Mucosa of descending colon (tissue), 3 donors: ENCODE measurements at regions not wholly inside any gene's neighbourhood (a gene's known extent, or its start where the extent isn't known, plus 50 kb on each side); places are given as distances from the start of the nearest gene placed in this dataset.
"Not testable (repeated sequence)": the region's sequence is repeated elsewhere in the genome, so short reads cannot be mapped to it uniquely, and the experiment has no call there.

Source experiments
- ATAC-seq: fragments of 200-7000 bp; cut with Tn5 transposase; one replicate; pipeline ENCODE4 v1.9.1; 2020; ENCODE audit warnings: mild to moderate bottlenecking, moderate library complexity
- DNase-seq, 3 donors: peaks; one replicate each; pipeline ENCODE4 v3.0.0-alpha.2; 2020
- H3K36me3 ChIP-seq: fragments of 200-600 bp; one replicate; pipeline ENCODE4 v1.8.0; 2021; ENCODE audit warnings: low read depth, mild to moderate bottlenecking
- H3K4me1 ChIP-seq: fragments of 200-600 bp; one replicate; pipeline ENCODE4 v1.8.0; 2021; ENCODE audit warnings: low read depth, mild to moderate bottlenecking
- H3K4me3 ChIP-seq: fragments of 200-600 bp; one replicate; pipeline ENCODE4 v1.8.0; 2021; ENCODE audit warnings: mild to moderate bottlenecking
- H3K9me3 ChIP-seq: fragments of 200-600 bp; one replicate; pipeline ENCODE4 v1.8.0; 2021; ENCODE audit warnings: mild to moderate bottlenecking
- intact Hi-C, 2 donors: fragments of 100-400 bp; cut with DNase I in 1 of 2; cut with micrococcal nuclease in 1 of 2; formaldehyde crosslinking; loops; one replicate each; pipeline versions ENCODE4 v1.11.0 to v1.11.1; 2022; cut with DNase I, micrococcal nuclease
- TF ChIP-seq, protein P1 (sequence below): fragments of 200-600 bp; IDR thresholded peaks from one replicate; pipeline ENCODE4 v1.8.0; 2022; ENCODE audit warnings: antibody characterized with exemption, mild to moderate bottlenecking
- donor health status: DM: no; HTN: no; CAD: no; lungs with moderate emphysema.
- donor health status: DM: no; HTN: no; CAD: no.
- donor health status: DM: no; HTN: yes; CAD: no.

GRCh38 chr7:67917437-67917755 lies 920.8 kb downstream of the TYW1 start:
- Histone ChIP-seq H3K36me3 (no peaks in the 10 kb centered on the region), H3K9me3 (peaks cover 52% of the 10 kb centered on the region), H3K4me3 (no peak overlapping the region), H3K4me1 (no peaks in the 10 kb centered on the region)
- ATAC-seq (no peak), DNase-seq (no peak)
- intact Hi-C loops, result no loop called here
- TF ChIP-seq, protein P1, sequence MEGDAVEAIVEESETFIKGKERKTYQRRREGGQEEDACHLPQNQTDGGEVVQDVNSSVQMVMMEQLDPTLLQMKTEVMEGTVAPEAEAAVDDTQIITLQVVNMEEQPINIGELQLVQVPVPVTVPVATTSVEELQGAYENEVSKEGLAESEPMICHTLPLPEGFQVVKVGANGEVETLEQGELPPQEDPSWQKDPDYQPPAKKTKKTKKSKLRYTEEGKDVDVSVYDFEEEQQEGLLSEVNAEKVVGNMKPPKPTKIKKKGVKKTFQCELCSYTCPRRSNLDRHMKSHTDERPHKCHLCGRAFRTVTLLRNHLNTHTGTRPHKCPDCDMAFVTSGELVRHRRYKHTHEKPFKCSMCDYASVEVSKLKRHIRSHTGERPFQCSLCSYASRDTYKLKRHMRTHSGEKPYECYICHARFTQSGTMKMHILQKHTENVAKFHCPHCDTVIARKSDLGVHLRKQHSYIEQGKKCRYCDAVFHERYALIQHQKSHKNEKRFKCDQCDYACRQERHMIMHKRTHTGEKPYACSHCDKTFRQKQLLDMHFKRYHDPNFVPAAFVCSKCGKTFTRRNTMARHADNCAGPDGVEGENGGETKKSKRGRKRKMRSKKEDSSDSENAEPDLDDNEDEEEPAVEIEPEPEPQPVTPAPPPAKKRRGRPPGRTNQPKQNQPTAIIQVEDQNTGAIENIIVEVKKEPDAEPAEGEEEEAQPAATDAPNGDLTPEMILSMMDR, result no peak

GRCh38 chr7:67918158-67918557 lies 921.5 kb downstream of the TYW1 start:
- intact Hi-C loops, result no loop called here
- Histone ChIP-seq H3K4me3 (no peak overlapping the region), H3K36me3 (no peaks in the 10 kb centered on the region), H3K9me3 (peaks cover 59% of the 10 kb centered on the region), H3K4me1 (no peaks in the 10 kb centered on the region)
- TF ChIP-seq, protein P1, result no peak
- DNase-seq (no peak), ATAC-seq (no peak)

- H3K4me1 ChIP-seq, result no peaks in the 10 kb centered on the region
- TF ChIP-seq, protein P1, result no peak
- H3K4me3 ChIP-seq, result no peak overlapping the region
- DNase-seq, result no peak
- peaks cover 55% of the 10 kb centered on the region for H3K9me3 ChIP-seq
- intact Hi-C loops, result no loop called here
- no peak for ATAC-seq
- no peaks in the 10 kb centered on the region for H3K36me3 ChIP-seq
Measured at GRCh38 chr7:67923286-67923685, 926.7 kb downstream of the TYW1 start.

GRCh38 chr7:67928141-67928540 lies 931.5 kb downstream of the TYW1 start:
- no peaks in the 10 kb centered on the region for H3K4me1 ChIP-seq
- peaks cover 43% of the 10 kb centered on the region for H3K9me3 ChIP-seq
- DNase-seq (no peak), ATAC-seq (no peak)
- H3K36me3 ChIP-seq, result no peaks in the 10 kb centered on the region
- TF ChIP-seq, protein P1, result no peak
- intact Hi-C loops, result no loop called here
- H3K4me3 ChIP-seq, result no peak overlapping the region

GRCh38 chr7:67936447-67936846 lies 939.8 kb downstream of the TYW1 start:
- H3K4me3 ChIP-seq, H3K36me3 ChIP-seq, H3K4me1 ChIP-seq, ATAC-seq, DNase-seq, intact Hi-C loops: not testable (repeated sequence)
- peaks cover 44% of the 10 kb centered on the region for H3K9me3 ChIP-seq

GRCh38 chr7:67940400-67940799 lies 943.8 kb downstream of the TYW1 start:
- no peak for DNase-seq
- Histone ChIP-seq H3K4me3 (no peak overlapping the region), H3K36me3 (no peaks in the 10 kb centered on the region), H3K9me3 (peaks cover 47% of the 10 kb centered on the region), H3K4me1 (no peaks in the 10 kb centered on the region)
- TF ChIP-seq, protein P1, result no peak
- ATAC-seq, result no peak
- intact Hi-C loops, result no loop called here
